H9 (cell line): ENCODE measurements at regions not wholly inside any gene's neighbourhood (a gene's known extent, or its start where the extent isn't known, plus 50 kb on each side); places are given as distances from the start of the nearest gene placed in this dataset.

ENCODE experiments used
- DNase-seq: peaks from one replicate; pipeline ENCODE4 v3.0.0-alpha.2; 2017
- H2AFZ ChIP-seq: one replicate; pipeline ENCODE4 v1.6.1; 2013; ENCODE audit warnings: mild to moderate bottlenecking, low read length, control low read depth, moderate library complexity
- H2AK5ac ChIP-seq: 2 replicates; pipeline ENCODE4 v1.6.1; 2013; ENCODE audit warnings: low read length, control low read depth, mixed read lengths; ENCODE audit not compliant: insufficient read length
- H2BK120ac ChIP-seq: one replicate; pipeline ENCODE4 v1.6.1; 2013; ENCODE audit warnings: low read depth, mild to moderate bottlenecking, low read length, control low read depth, inconsistent platforms; ENCODE audit not compliant: poor library complexity, severe bottlenecking
- H2BK12ac ChIP-seq: 2 replicates; pipeline ENCODE4 v1.6.1; 2013; ENCODE audit warnings: low read length, control low read depth, mixed read lengths, low read depth; ENCODE audit not compliant: insufficient read length
- H2BK15ac ChIP-seq: 2 replicates; pipeline ENCODE4 v1.6.1; 2013; ENCODE audit warnings: low read depth, low read length, control low read depth
- H2BK20ac ChIP-seq: one replicate; pipeline ENCODE4 v1.6.1; 2013; ENCODE audit warnings: low read depth, mild to moderate bottlenecking, low read length, control low read depth, inconsistent platforms; ENCODE audit not compliant: poor library complexity, severe bottlenecking
- H2BK5ac ChIP-seq: 2 replicates; pipeline ENCODE4 v1.6.1; 2013; ENCODE audit warnings: low read length, control low read depth, mixed read lengths; ENCODE audit not compliant: insufficient read length
- H3K14ac ChIP-seq: 2 replicates; pipeline ENCODE4 v1.6.1; 2013; ENCODE audit warnings: low read length, control low read depth; ENCODE audit not compliant: insufficient read depth
- H3K18ac ChIP-seq: 2 replicates; pipeline ENCODE4 v1.6.1; 2013; ENCODE audit warnings: low read depth, mild to moderate bottlenecking, mixed read lengths, low read length, control low read depth; ENCODE audit not compliant: insufficient read length
- H3K23ac ChIP-seq: 2 replicates; pipeline ENCODE4 v1.6.1; 2013; ENCODE audit warnings: low read length, control low read depth, mixed read lengths, low read depth; ENCODE audit not compliant: insufficient read length
- H3K23me2 ChIP-seq: 2 replicates; pipeline ENCODE4 v1.6.1; 2013; ENCODE audit warnings: low read depth, mild to moderate bottlenecking, mixed read lengths, low read length, control low read depth; ENCODE audit not compliant: insufficient read length, poor library complexity, severe bottlenecking
- H3K27ac ChIP-seq: 2 replicates; pipeline ENCODE4 v1.5.1; 2013; ENCODE audit warnings: low read length, control low read depth, mixed read lengths, low read depth; ENCODE audit not compliant: insufficient read length
- H3K27me3 ChIP-seq: 2 replicates; pipeline ENCODE4 v1.6.1; 2013; ENCODE audit warnings: low read length, control low read depth, inconsistent platforms; ENCODE audit not compliant: insufficient read depth
- H3K4ac ChIP-seq: 2 replicates; pipeline ENCODE4 v1.6.1; 2013; ENCODE audit warnings: low read depth, mild to moderate bottlenecking, control low read depth, inconsistent platforms, low read length, moderate library complexity
- H3K4me1 ChIP-seq: 2 replicates; pipeline ENCODE4 v1.6.1; 2013; ENCODE audit warnings: low read length, control low read depth, inconsistent platforms; ENCODE audit not compliant: insufficient read depth
- H3K4me2 ChIP-seq: 2 replicates; pipeline ENCODE4 v1.6.1; 2013; ENCODE audit warnings: low read length, control low read depth, mixed read lengths; ENCODE audit not compliant: insufficient read length, insufficient read depth
- H3K56ac ChIP-seq: 2 replicates; pipeline ENCODE4 v1.6.1; 2013; ENCODE audit warnings: low read depth, mild to moderate bottlenecking, mixed read lengths, low read length, control low read depth; ENCODE audit not compliant: insufficient read length
- H3K79me1 ChIP-seq: 2 replicates; pipeline ENCODE4 v1.6.1; 2013; ENCODE audit warnings: low read depth, mild to moderate bottlenecking, moderate library complexity, low read length, control low read depth, inconsistent platforms; ENCODE audit not compliant: insufficient read depth, poor library complexity, severe bottlenecking
- H3K79me2 ChIP-seq: 2 replicates; pipeline ENCODE4 v1.6.1; 2013; ENCODE audit warnings: low read length, control low read depth, inconsistent platforms; ENCODE audit not compliant: insufficient read depth
- H3K9ac ChIP-seq: 2 replicates; pipeline ENCODE4 v1.6.1; 2013; ENCODE audit warnings: low read length, control low read depth, mixed read lengths; ENCODE audit not compliant: insufficient read length; ENCODE audit errors: extremely low read depth
- H3K9me3 ChIP-seq: one replicate; pipeline ENCODE4 v1.6.1; 2013; ENCODE audit warnings: low read depth, low read length, inconsistent platforms; ENCODE audit not compliant: control insufficient read depth
- H3T11ph ChIP-seq: one replicate; pipeline ENCODE4 v1.6.1; 2013; ENCODE audit warnings: mild to moderate bottlenecking, low read length, control low read depth, inconsistent platforms
- H4K20me1 ChIP-seq: one replicate; pipeline ENCODE4 v1.6.1; 2013; ENCODE audit not compliant: control insufficient read depth, insufficient read length, insufficient read depth
- H4K5ac ChIP-seq: 2 replicates; pipeline ENCODE4 v1.6.1; 2013; ENCODE audit warnings: low read depth, mild to moderate bottlenecking, mixed read lengths, low read length, control low read depth; ENCODE audit not compliant: insufficient read length
- H4K8ac ChIP-seq: replicated peaks from 2 replicates; pipeline ENCODE4 v1.6.1; 2013; ENCODE audit warnings: low read length, control low read depth, mixed read lengths, low read depth; ENCODE audit not compliant: insufficient read length
- H4K91ac ChIP-seq: 2 replicates; pipeline ENCODE4 v1.6.1; 2013; ENCODE audit warnings: low read depth, mild to moderate bottlenecking, moderate library complexity, mixed read lengths, low read length, control low read depth; ENCODE audit not compliant: insufficient read length
- H3K27ac Mint-ChIP-seq, 3 experiments: 2 replicates in 2 of 3; 3 replicates in 1 of 3; pipeline ENCODE4 v1.8.0; 2020 to 2021; ENCODE audit warnings: mixed read lengths in 3 of 3, mild to moderate bottlenecking in 1 of 3, moderate library complexity in 1 of 3
- H3K27me3 Mint-ChIP-seq: 2 replicates; pipeline ENCODE4 v1.8.0; 2021; ENCODE audit warnings: low read depth, mild to moderate bottlenecking, moderate library complexity, mixed read lengths
- H3K36me3 Mint-ChIP-seq, 3 experiments: 2 replicates in 2 of 3; 3 replicates in 1 of 3; pipeline ENCODE4 v1.8.0; 2020 to 2021; ENCODE audit warnings: low read depth in 3 of 3, mixed read lengths in 3 of 3; ENCODE audit not compliant: insufficient read depth in 1 of 3
- H3K4me1 Mint-ChIP-seq, 2 experiments: 2 replicates each; pipeline ENCODE4 v1.8.0; 2020; ENCODE audit warnings: mixed read lengths in 2 of 2
- H3K4me3 Mint-ChIP-seq, 2 experiments: 2 replicates in 1 of 2; 3 replicates in 1 of 2; pipeline ENCODE4 v1.8.0; 2020 to 2021; ENCODE audit warnings: mild to moderate bottlenecking in 2 of 2, mixed read lengths in 2 of 2, moderate library complexity in 1 of 2
- H3K9me3 Mint-ChIP-seq, 2 experiments: 2 replicates in 1 of 2; 3 replicates in 1 of 2; pipeline ENCODE4 v1.8.0; 2020; ENCODE audit warnings: mild to moderate bottlenecking in 2 of 2, mixed read lengths in 2 of 2, moderate library complexity in 1 of 2
- CTCF ChIP-seq: fragments of 200-600 bp; sonication (generic); conservative IDR thresholded peaks from 3 replicates; pipeline ENCODE4 v1.8.0; 2021; ENCODE audit warnings: antibody characterized with exemption, mild to moderate bottlenecking
- WGBS: extraction: QIAGEN DNeasy Blood & Tissue Kit; methylation state at CpG from one replicate; pipeline ENCODE4 v1.1.7; 2013; ENCODE audit warnings: missing lambda C conversion rate, low lambda C conversion rate, mixed read lengths; ENCODE audit not compliant: insufficient read length; ENCODE audit errors: extremely low coverage; 5-methylcytosine and 5-hydroxymethylcytosine counted together

GRCh38 chr3:75983609-75984290 lies 198.4 kb upstream of the ZNF717 start:
- Histone ChIP-seq H4K91ac (no peak overlapping the region), H4K20me1 (no peaks in the 10 kb centered on the region), H3K4me1 (no peaks in the 10 kb centered on the region), H3K9me3 (no peaks in the 10 kb centered on the region), H2BK15ac (no peak overlapping the region), H2AFZ (no peak overlapping the region), H4K8ac (no peak overlapping the region), H2BK5ac (no peak overlapping the region), H3T11ph (no peak overlapping the region), H3K4ac (no peak overlapping the region), H3K27ac (no peak overlapping the region), H3K14ac (no peak overlapping the region), H3K79me1 (no peaks in the 10 kb centered on the region), H3K18ac (no peak overlapping the region), H3K23me2 (no peaks in the 10 kb centered on the region), H3K4me2 (no peak overlapping the region), H2AK5ac (no peak overlapping the region), H3K9ac (no peak overlapping the region), H4K5ac (no peak overlapping the region), H3K56ac (no peak overlapping the region), H2BK12ac (no peak overlapping the region), H2BK20ac (no peak overlapping the region), H3K23ac (no peak overlapping the region), H3K79me2 (no peaks in the 10 kb centered on the region), H3K27me3 (no peaks in the 10 kb centered on the region), H2BK120ac (no peak overlapping the region)
- no peak for TF ChIP-seq CTCF
- Mint-ChIP-seq H3K27ac (no peak overlapping the region), H3K4me3 (no peak overlapping the region), H3K4me1 (no peaks in the 10 kb centered on the region), H3K27me3 (no peaks in the 10 kb centered on the region), H3K36me3 (peaks cover 0 to 6% (median 4%) of the 10 kb centered on the region in 3 experiments; a peak in 3 of 7 replicates), H3K9me3 (peaks cover 0 to 6% of the 10 kb centered on the region in 2 experiments; a peak in 2 of 5 replicates)
- DNase-seq, result no peak
- WGBS, result no CpG with 5 or more reads among the region's 3 CpGs
